Lung (tissue), 11 donors: ENCODE measurements at regions not wholly inside any gene's neighbourhood (a gene's known extent, or its start where the extent isn't known, plus 50 kb on each side); places are given as distances from the start of the nearest gene placed in this dataset.

Experiments used
- ATAC-seq: fragments of 200-7000 bp; cut with Tn5 transposase; one replicate; pipeline ENCODE4 v1.9.1; 2020; ENCODE audit warnings: moderate number of reproducible peaks; ENCODE audit not compliant: insufficient read depth, low FRiP score
- DNase-seq, 3 donors: peaks; one replicate each; pipeline ENCODE4 v3.0.0-alpha.2; 2013 to 2017
- H3K27ac ChIP-seq, 2 donors: one replicate each; pipeline ENCODE4 v1.5.1; 2013; ENCODE audit warnings: mild to moderate bottlenecking in 2 of 2, moderate library complexity in 2 of 2, control low read depth in 1 of 2, inconsistent platforms in 1 of 2, low read depth in 1 of 2, low read length in 1 of 2
- H3K27me3 ChIP-seq, 3 donors: one replicate each; pipeline ENCODE4 v1.5.1; 2013; ENCODE audit warnings: low read length in 2 of 3; ENCODE audit not compliant: control insufficient read depth in 3 of 3, insufficient read depth in 3 of 3
- H3K36me3 ChIP-seq, 4 donors: one replicate each; pipeline ENCODE4 v1.5.1; 2013; ENCODE audit warnings: low read length in 4 of 4, mild to moderate bottlenecking in 1 of 4, moderate library complexity in 1 of 4; ENCODE audit not compliant: control insufficient read depth in 4 of 4, insufficient read depth in 4 of 4
- H3K4me1 ChIP-seq, 5 donors: one replicate each; pipeline ENCODE4 v1.5.1; 2013; ENCODE audit warnings: low read length in 5 of 5, mild to moderate bottlenecking in 2 of 5, moderate library complexity in 1 of 5; ENCODE audit not compliant: control insufficient read depth in 5 of 5, insufficient read depth in 5 of 5
- H3K4me3 ChIP-seq: one replicate; pipeline ENCODE4 v1.5.1; 2013; ENCODE audit warnings: mild to moderate bottlenecking, control low read depth, moderate library complexity
- H3K9ac ChIP-seq, 2 donors: one replicate each; pipeline ENCODE4 v1.5.1; 2013; ENCODE audit warnings: low read length in 2 of 2, control low read depth in 1 of 2; ENCODE audit not compliant: insufficient read depth in 1 of 2
- H3K9me3 ChIP-seq, 4 donors: one replicate each; pipeline ENCODE4 v1.5.1; 2013; ENCODE audit warnings: low read length in 3 of 4, mild to moderate bottlenecking in 1 of 4, moderate library complexity in 1 of 4; ENCODE audit not compliant: control insufficient read depth in 4 of 4, insufficient read depth in 3 of 4
- CTCF ChIP-seq: IDR thresholded peaks from 2 replicates; pipeline ENCODE4 v1.5.1; 2012; ENCODE audit warnings: mild to moderate bottlenecking; ENCODE audit errors: control extremely low read depth, extremely low read depth
- WGBS, 2 donors: extraction: QIAGEN DNeasy Blood & Tissue Kit; methylation state at CpG; one replicate each; pipeline ENCODE4 v1.1.7; 2013; 5-methylcytosine and 5-hydroxymethylcytosine counted together
- donor health status: control.
- donor health status: control.
- donor health status: Bipolar disorder and iron deficiency.
- donor health status: healthy.
- donor health status: DM: yes; HTN: yes; CAD: no.

GRCh38 chr1:91123773-91124172 is 101.9 kb upstream of the ZNF644 start:
- Histone ChIP-seq H3K4me3 (no peak overlapping the region), H3K27ac (no peak overlapping the region), H3K9ac (no peak overlapping the region), H3K9me3 (no peaks in the 10 kb centered on the region), H3K27me3 (no peaks in the 10 kb centered on the region), H3K4me1 (peaks cover 0 to 5% (median 0%) of the 10 kb centered on the region in 5 donors), H3K36me3 (no peaks in the 10 kb centered on the region)
- ATAC-seq (no peak), DNase-seq (no peak)
- no peak for TF ChIP-seq CTCF
- 66 to 85% methylated on average over 4 of the region's 4 CpGs for WGBS, 2 donors

GRCh38 chr1:91123319-91123718 is 101.5 kb upstream of the ZNF644 start:
- WGBS, 2 donors = 22 to 32% methylated on average over 2 of the region's 2 CpGs
- no peak for DNase-seq

GRCh38 chr1:91122106-91122717 is 100.4 kb upstream of the ZNF644 start:
- ATAC-seq = no peak
- H3K4me1 ChIP-seq = peaks cover 0 to 5% (median 0%) of the 10 kb centered on the region in 5 donors
- no peak overlapping the region for H3K9ac ChIP-seq
- H3K27me3 ChIP-seq = no peaks in the 10 kb centered on the region
- H3K27ac ChIP-seq = no peak overlapping the region
- DNase-seq = no peak
- no peaks in the 10 kb centered on the region for H3K36me3 ChIP-seq
- 94 to 98% methylated on average over 2 of the region's 2 CpGs for WGBS, 2 donors
- no peak for TF ChIP-seq CTCF
- H3K4me3 ChIP-seq = no peak overlapping the region
- no peaks in the 10 kb centered on the region for H3K9me3 ChIP-seq

More at GRCh38 chr1:91123319-91123718, 101.5 kb upstream of the ZNF644 start:
- Histone ChIP-seq H3K4me3 (no peak overlapping the region), H3K27ac (no peak overlapping the region), H3K9ac (no peak overlapping the region), H3K4me1 (peaks cover 0 to 5% (median 0%) of the 10 kb centered on the region in 5 donors), H3K27me3 (no peaks in the 10 kb centered on the region), H3K36me3 (no peaks in the 10 kb centered on the region), H3K9me3 (no peaks in the 10 kb centered on the region)
- no peak for ATAC-seq
- TF ChIP-seq CTCF = no peak

- no peaks in the 10 kb centered on the region for H3K9me3 ChIP-seq
- no peak for ATAC-seq
- TF ChIP-seq CTCF = no peak
- H3K9ac ChIP-seq = no peak overlapping the region
- no peaks in the 10 kb centered on the region for H3K27me3 ChIP-seq
- no peak for DNase-seq
- WGBS, 2 donors = 72 to 85% methylated on average over 2 of the region's 2 CpGs
- H3K4me1 ChIP-seq = peaks cover 0 to 5% (median 0%) of the 10 kb centered on the region in 5 donors
- no peak overlapping the region for H3K27ac ChIP-seq
- no peak overlapping the region for H3K4me3 ChIP-seq
- H3K36me3 ChIP-seq = no peaks in the 10 kb centered on the region
Observed at GRCh38 chr1:91121366-91121765, 99.5 kb upstream of the ZNF644 start.
